Suprapubic skin (tissue), 4 donors: ENCODE measurements at regions not wholly inside any gene's neighbourhood (a gene's known extent, or its start where the extent isn't known, plus 50 kb on each side); places are given as distances from the start of the nearest gene placed in this dataset.

Source experiments
- DNase-seq, 2 donors: peaks; one replicate each; pipeline ENCODE4 v3.0.0-alpha.2; 2019; ENCODE audit warnings: low spot score in 2 of 2
- H3K27ac ChIP-seq: fragments of 200-600 bp; sonication (generic); one replicate; pipeline ENCODE4 v1.5.1; 2019
- H3K27me3 ChIP-seq: fragments of 200-600 bp; sonication (generic); one replicate; pipeline ENCODE4 v1.5.1; 2019
- H3K36me3 ChIP-seq: fragments of 200-600 bp; sonication (generic); one replicate; pipeline ENCODE4 v1.5.1; 2019
- H3K4me1 ChIP-seq: fragments of 200-600 bp; sonication (generic); one replicate; pipeline ENCODE4 v1.5.1; 2019
- H3K4me3 ChIP-seq: fragments of 200-600 bp; sonication (generic); one replicate; pipeline ENCODE4 v1.5.1; 2019; ENCODE audit warnings: mild to moderate bottlenecking
- H3K9me3 ChIP-seq: fragments of 200-600 bp; sonication (generic); one replicate; pipeline ENCODE4 v1.5.1; 2019
- EP300 ChIP-seq: sonication (generic); formaldehyde crosslinking; IDR thresholded peaks from one replicate; pipeline ENCODE4 v1.6.1; 2017; ENCODE audit warnings: antibody characterized with exemption
- POLR2A ChIP-seq, 2 donors: fragments of 450-650 bp; IDR thresholded peaks; one replicate each; pipeline ENCODE4 v1.6.1; 2017; ENCODE audit warnings: antibody characterized with exemption in 2 of 2, mild to moderate bottlenecking in 2 of 2, moderate library complexity in 2 of 2
- POLR2AphosphoS5 ChIP-seq, 3 donors: sonication (generic); formaldehyde crosslinking; IDR thresholded peaks; one replicate each; pipeline ENCODE4 v1.6.1; 2017; ENCODE audit warnings: antibody characterized with exemption in 3 of 3
- WGBS: methylation state at CpG from one replicate; pipeline ENCODE4 v1.1.5; 2018; 5-methylcytosine and 5-hydroxymethylcytosine counted together
- TF ChIP-seq, protein P1 (sequence below), 2 donors: fragments of 200-600 bp in 1 of 2; fragments of 450-650 bp in 1 of 2; sonication (generic) in 1 of 2; IDR thresholded peaks; one replicate each; pipeline ENCODE4 v1.5.1; 2016 to 2019; ENCODE audit warnings: antibody characterized with exemption in 2 of 2, mild to moderate bottlenecking in 1 of 2, moderate library complexity in 1 of 2

DNA sequence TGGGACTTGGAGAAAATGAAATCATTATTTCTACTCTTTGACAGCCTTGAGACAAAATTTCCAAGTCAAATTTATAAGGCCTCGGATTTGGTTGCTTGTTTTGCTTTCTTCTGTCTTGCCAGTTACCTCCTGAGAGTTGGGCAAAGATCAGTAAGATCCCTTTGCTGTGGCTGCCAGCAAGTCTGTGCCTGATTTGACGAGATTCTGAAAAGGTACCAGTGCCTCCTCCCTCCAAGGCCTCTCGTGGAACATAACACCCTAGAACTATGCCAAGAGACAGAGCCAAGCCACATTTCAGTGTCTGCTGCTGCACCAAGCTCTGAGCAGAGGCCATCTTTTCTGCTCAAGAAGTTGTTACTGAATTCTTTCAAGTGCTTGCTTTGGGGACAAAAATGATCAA lies 61.0 kb downstream of the GTPBP8 start:
- H3K27ac ChIP-seq: peak overlapping the region; percentile 79
- H3K9me3 ChIP-seq: no peaks in the 10 kb centered on the region
- no peaks in the 10 kb centered on the region for H3K27me3 ChIP-seq
- H3K36me3 ChIP-seq: no peaks in the 10 kb centered on the region
- H3K4me3 ChIP-seq: peak overlapping the region; percentile 28
- no peak for DNase-seq
- 31% methylated on average over 3 of the region's 3 CpGs for WGBS
- no peak for TF ChIP-seq POLR2A (IDR thresholded peaks at IDR 0.05)
- H3K4me1 ChIP-seq: peaks cover 17% of the 10 kb centered on the region

DNA sequence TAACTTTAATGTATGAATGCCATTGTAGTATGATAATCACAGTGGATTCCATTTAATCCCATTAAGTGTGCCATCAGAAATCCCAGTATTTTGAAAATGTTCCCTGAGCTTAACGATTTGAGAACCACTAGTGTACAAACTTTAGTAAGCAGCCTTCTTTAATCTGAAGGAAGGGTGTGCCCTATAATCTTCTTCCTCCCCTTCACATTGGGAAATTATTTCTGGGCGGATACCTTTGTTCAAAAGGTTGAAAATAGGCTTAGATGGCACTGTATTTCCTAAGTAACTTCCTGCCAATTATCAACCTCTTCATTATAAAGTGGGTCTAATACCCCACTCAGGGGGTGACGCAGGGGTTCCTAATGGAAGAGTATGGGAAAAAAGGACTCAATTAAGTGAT lies 62.4 kb downstream of the GTPBP8 start:
- no peak for DNase-seq
- H3K9me3 ChIP-seq: no peaks in the 10 kb centered on the region

DNA sequence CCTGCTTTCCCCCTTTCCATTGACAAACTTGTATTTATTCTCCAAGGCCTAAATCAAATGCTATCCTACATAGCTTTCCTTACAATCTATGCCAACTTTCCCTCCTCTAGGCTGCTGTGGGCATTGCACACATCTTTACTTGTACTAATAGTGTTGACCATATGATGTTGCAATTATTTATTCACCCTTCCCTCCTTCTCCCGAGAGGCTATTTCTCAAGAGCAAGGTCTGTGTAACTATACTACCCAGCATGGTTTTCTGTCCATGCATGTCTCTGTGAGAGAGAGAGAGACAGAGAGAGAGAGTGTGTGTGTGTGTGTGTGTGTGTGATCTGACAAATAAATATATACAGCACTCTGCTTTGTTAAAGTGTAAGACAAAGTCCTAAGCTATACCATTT lies 63.8 kb downstream of the GTPBP8 start:
- H3K4me1 ChIP-seq: peaks cover 17% of the 10 kb centered on the region
- no peaks in the 10 kb centered on the region for H3K27me3 ChIP-seq
- WGBS: 0% methylated on average over 1 of the region's 1 CpG
- H3K27ac ChIP-seq: no peak overlapping the region
- H3K9me3 ChIP-seq: no peaks in the 10 kb centered on the region
- no peak overlapping the region for H3K4me3 ChIP-seq
- TF ChIP-seq POLR2AphosphoS5 (IDR thresholded peaks at IDR 0.05) (no peak), POLR2A (IDR thresholded peaks at IDR 0.05) (no peak), EP300 (no peak)
- TF ChIP-seq, protein P1, sequence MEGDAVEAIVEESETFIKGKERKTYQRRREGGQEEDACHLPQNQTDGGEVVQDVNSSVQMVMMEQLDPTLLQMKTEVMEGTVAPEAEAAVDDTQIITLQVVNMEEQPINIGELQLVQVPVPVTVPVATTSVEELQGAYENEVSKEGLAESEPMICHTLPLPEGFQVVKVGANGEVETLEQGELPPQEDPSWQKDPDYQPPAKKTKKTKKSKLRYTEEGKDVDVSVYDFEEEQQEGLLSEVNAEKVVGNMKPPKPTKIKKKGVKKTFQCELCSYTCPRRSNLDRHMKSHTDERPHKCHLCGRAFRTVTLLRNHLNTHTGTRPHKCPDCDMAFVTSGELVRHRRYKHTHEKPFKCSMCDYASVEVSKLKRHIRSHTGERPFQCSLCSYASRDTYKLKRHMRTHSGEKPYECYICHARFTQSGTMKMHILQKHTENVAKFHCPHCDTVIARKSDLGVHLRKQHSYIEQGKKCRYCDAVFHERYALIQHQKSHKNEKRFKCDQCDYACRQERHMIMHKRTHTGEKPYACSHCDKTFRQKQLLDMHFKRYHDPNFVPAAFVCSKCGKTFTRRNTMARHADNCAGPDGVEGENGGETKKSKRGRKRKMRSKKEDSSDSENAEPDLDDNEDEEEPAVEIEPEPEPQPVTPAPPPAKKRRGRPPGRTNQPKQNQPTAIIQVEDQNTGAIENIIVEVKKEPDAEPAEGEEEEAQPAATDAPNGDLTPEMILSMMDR (IDR thresholded peaks at IDR 0.05): no peak
- no peak for DNase-seq
- H3K36me3 ChIP-seq: no peaks in the 10 kb centered on the region

More for the DNA sequence above, 62.4 kb downstream of the GTPBP8 start:
- Histone ChIP-seq H3K27ac (no peak overlapping the region), H3K27me3 (no peaks in the 10 kb centered on the region), H3K36me3 (no peaks in the 10 kb centered on the region), H3K4me3 (no peak overlapping the region), H3K4me1 (peaks cover 17% of the 10 kb centered on the region)
- TF ChIP-seq POLR2AphosphoS5 (IDR thresholded peaks at IDR 0.05) (no peak), EP300 (no peak), POLR2A (IDR thresholded peaks at IDR 0.05) (no peak)
- TF ChIP-seq, protein P1 (IDR thresholded peaks at IDR 0.05): no peak
- WGBS: 71% methylated on average over 3 of the region's 3 CpGs

DNA sequence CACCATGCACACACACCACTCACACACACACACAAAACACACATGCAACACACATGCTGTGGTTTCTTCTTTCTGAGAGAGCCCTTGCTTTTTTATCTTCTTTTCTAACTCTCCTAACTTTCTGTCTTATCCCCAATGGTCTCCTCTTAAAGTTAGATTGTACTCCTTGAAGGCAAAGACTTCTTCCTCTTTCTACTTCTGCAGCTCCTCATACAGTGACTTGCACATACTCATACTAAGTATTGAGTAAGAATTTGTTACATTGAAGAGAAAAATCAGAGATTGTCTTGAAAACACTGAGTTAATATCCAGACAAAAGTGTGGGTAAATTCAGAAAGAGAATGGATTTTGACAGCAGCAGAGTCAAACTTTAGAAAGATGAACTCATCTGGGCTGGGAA lies 64.4 kb downstream of the GTPBP8 start:
- DNase-seq: no peak
- no peak overlapping the region for H3K27ac ChIP-seq

DNA sequence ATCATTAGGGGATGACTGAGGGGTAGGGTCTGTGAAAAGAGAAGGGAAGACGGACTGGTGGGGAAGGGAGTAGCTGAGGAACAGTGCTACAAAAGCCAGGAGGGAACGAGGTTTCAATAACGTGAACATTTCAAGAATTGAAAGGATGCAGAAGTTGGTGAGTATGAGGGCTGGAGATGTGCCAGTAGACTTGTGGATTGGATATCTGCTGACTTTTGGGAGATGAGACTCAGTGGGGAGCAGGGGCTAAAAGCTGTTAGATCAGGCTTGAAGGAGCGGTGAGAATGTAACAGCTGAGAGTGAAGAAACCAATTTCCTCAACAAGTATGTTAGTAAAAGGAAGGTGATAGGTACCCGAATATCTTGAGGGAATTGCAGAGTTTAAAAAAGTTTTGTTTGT lies 65.2 kb downstream of the GTPBP8 start:
- Histone ChIP-seq H3K4me1 (peaks cover 14% of the 10 kb centered on the region), H3K9me3 (no peaks in the 10 kb centered on the region), H3K36me3 (no peaks in the 10 kb centered on the region), H3K27ac (no peak overlapping the region), H3K4me3 (no peak overlapping the region), H3K27me3 (no peaks in the 10 kb centered on the region)
- no peak for DNase-seq
- 85% methylated on average over 5 of the region's 5 CpGs for WGBS
- TF ChIP-seq POLR2AphosphoS5 (IDR thresholded peaks at IDR 0.05) (no peak), EP300 (no peak), POLR2A (IDR thresholded peaks at IDR 0.05) (no peak)
- TF ChIP-seq, protein P1 (IDR thresholded peaks at IDR 0.05): no peak

More for the DNA sequence above, 64.4 kb downstream of the GTPBP8 start:
- Histone ChIP-seq H3K4me1 (peaks cover 17% of the 10 kb centered on the region), H3K9me3 (no peaks in the 10 kb centered on the region), H3K27me3 (no peaks in the 10 kb centered on the region), H3K36me3 (no peaks in the 10 kb centered on the region), H3K4me3 (no peak overlapping the region)
- no peak for TF ChIP-seq POLR2AphosphoS5 (IDR thresholded peaks at IDR 0.05)
- TF ChIP-seq EP300: no peak

DNA sequence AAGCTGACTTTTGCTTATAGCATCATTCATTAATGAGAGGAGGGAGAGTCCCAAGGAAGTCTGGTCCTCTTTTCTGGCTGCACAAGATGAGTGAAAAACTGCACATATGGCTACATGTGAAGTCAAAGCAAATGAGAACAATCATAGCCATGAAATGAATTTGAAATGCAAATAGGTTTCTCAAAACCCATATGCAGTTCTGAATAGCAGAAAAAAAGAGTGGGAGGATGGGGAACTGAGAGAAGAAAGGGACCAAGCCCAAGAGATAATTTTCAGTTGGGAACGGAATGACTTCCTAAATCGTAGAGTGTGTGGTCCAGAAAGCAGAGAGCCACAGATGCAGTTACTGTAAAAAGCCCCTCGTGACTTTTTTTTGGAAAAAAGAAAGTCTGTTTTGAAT lies 66.3 kb downstream of the GTPBP8 start:
- no peak for DNase-seq
- H3K4me3 ChIP-seq: no peak overlapping the region
- no peaks in the 10 kb centered on the region for H3K9me3 ChIP-seq
- WGBS: 66% methylated on average over 3 of the region's 3 CpGs
- TF ChIP-seq EP300 (no peak), POLR2A (IDR thresholded peaks at IDR 0.05) (no peak), POLR2AphosphoS5 (IDR thresholded peaks at IDR 0.05) (no peak)
- TF ChIP-seq, protein P1 (IDR thresholded peaks at IDR 0.05): no peak
- H3K27me3 ChIP-seq: no peaks in the 10 kb centered on the region
- H3K36me3 ChIP-seq: no peaks in the 10 kb centered on the region
- H3K27ac ChIP-seq: no peak overlapping the region
- peaks cover 3% of the 10 kb centered on the region for H3K4me1 ChIP-seq
